SK-N-SH treated with all-trans-retinoic acid at 6 μM for 48 hours (cell line): ENCODE measurements at regions not wholly inside any gene's neighbourhood (a gene's known extent, or its start where the extent isn't known, plus 50 kb on each side); places are given as distances from the start of the nearest gene placed in this dataset.
"Not testable (repeated sequence)": the region's sequence is repeated elsewhere in the genome, so short reads cannot be mapped to it uniquely, and the experiment has no call there.

Experiments
- ATAC-seq: fragments of 200-7000 bp; cut with Tn5 transposase; 3 replicates; pipeline ENCODE4 v1.9.1; 2020; ENCODE audit warnings: mild to moderate bottlenecking, moderate library complexity
- ARNTL ChIP-seq: fragments of 450-650 bp; formaldehyde crosslinking; IDR thresholded peaks from 2 replicates; pipeline ENCODE4 v1.5.0; 2020; ENCODE audit warnings: low read depth, mild to moderate bottlenecking, moderate library complexity, borderline replicate concordance
- BACH2 ChIP-seq: fragments of 250-450 bp; sonication (Bioruptor Pico); IDR thresholded peaks from 2 replicates; pipeline ENCODE4 v1.9.0; 2021; ENCODE audit warnings: mild to moderate bottlenecking, borderline replicate concordance
- CSDC2 ChIP-seq: fragments of 250-450 bp; sonication (Bioruptor Pico); IDR thresholded peaks from 2 replicates; pipeline ENCODE4 v1.5.0; 2020; ENCODE audit warnings: mild to moderate bottlenecking, moderate library complexity
- ESRRG ChIP-seq: fragments of 250-450 bp; sonication (Bioruptor Pico); IDR thresholded peaks from 2 replicates; pipeline ENCODE4 v1.6.1; 2021; ENCODE audit warnings: mild to moderate bottlenecking
- ISL1 ChIP-seq: fragments of 250-450 bp; sonication (Bioruptor Pico); IDR thresholded peaks from 2 replicates; pipeline ENCODE4 v2.1.2; 2022; ENCODE audit warnings: mild to moderate bottlenecking, moderate library complexity
- OSR1 ChIP-seq: fragments of 250-450 bp; sonication (Bioruptor Pico); IDR thresholded peaks from 2 replicates; pipeline ENCODE4 v1.8.0; 2022; ENCODE audit warnings: moderate library complexity, mild to moderate bottlenecking, inconsistent platforms
- POU6F1 ChIP-seq: fragments of 250-450 bp; sonication (Bioruptor Pico); IDR thresholded peaks from 2 replicates; pipeline ENCODE4 v1.8.0; 2021; ENCODE audit warnings: low read depth, mild to moderate bottlenecking, moderate library complexity, borderline replicate concordance
- PPARA ChIP-seq: fragments of 250-450 bp; sonication (Bioruptor Pico); IDR thresholded peaks from 2 replicates; pipeline ENCODE4 v1.5.0; 2020; ENCODE audit warnings: mild to moderate bottlenecking, borderline replicate concordance
- RARB ChIP-seq: fragments of 250-450 bp; sonication (Bioruptor Pico); IDR thresholded peaks from 2 replicates; pipeline ENCODE4 v1.8.0; 2021; ENCODE audit warnings: mild to moderate bottlenecking, moderate library complexity
- SNAI2 ChIP-seq: fragments of 250-450 bp; sonication (Bioruptor Pico); IDR thresholded peaks from 2 replicates; pipeline ENCODE4 v1.5.0; 2020; ENCODE audit warnings: mild to moderate bottlenecking, moderate library complexity
- TCF4 ChIP-seq: fragments of 250-450 bp; sonication (Bioruptor Pico); IDR thresholded peaks from 2 replicates; pipeline ENCODE4 v1.8.0; 2021; ENCODE audit warnings: mild to moderate bottlenecking, moderate library complexity, borderline replicate concordance
- TOX ChIP-seq: fragments of 250-450 bp; sonication (Bioruptor Pico); IDR thresholded peaks from 2 replicates; pipeline ENCODE4 v1.8.0; 2021; ENCODE audit warnings: mild to moderate bottlenecking, moderate library complexity, borderline replicate concordance
- ZC3H10 ChIP-seq: fragments of 250-450 bp; sonication (Bioruptor Pico); IDR thresholded peaks from 2 replicates; pipeline ENCODE4 v1.5.1; 2021; ENCODE audit warnings: mild to moderate bottlenecking, moderate library complexity
- ZFP3 ChIP-seq: fragments of 250-450 bp; sonication (Bioruptor Pico); IDR thresholded peaks from 2 replicates; pipeline ENCODE4 v1.5.0; 2020; ENCODE audit warnings: mild to moderate bottlenecking, moderate library complexity
- ZNF565 ChIP-seq: fragments of 450-650 bp; formaldehyde crosslinking; conservative IDR thresholded peaks from 2 replicates; pipeline ENCODE4 v1.5.0; 2020; ENCODE audit warnings: low read depth, mild to moderate bottlenecking, moderate library complexity
- ZNF70 ChIP-seq: fragments of 450-650 bp; formaldehyde crosslinking; IDR thresholded peaks from 2 replicates; pipeline ENCODE4 v1.5.0; 2020; ENCODE audit warnings: mild to moderate bottlenecking, moderate library complexity
- ZNF8 ChIP-seq: fragments of 450-650 bp; formaldehyde crosslinking; IDR thresholded peaks from 2 replicates; pipeline ENCODE4 v1.5.0; 2020; ENCODE audit warnings: mild to moderate bottlenecking, moderate library complexity
- TF ChIP-seq, protein P1 (sequence below): fragments of 250-450 bp; sonication (Bioruptor Pico); IDR thresholded peaks from 2 replicates; pipeline ENCODE4 v1.5.0; 2020; ENCODE audit warnings: mild to moderate bottlenecking, moderate library complexity

- no peak for TF ChIP-seq ZC3H10
- TF ChIP-seq ZNF565 (CRISPR knock-in tag): no peak
- TF ChIP-seq, protein P1, sequence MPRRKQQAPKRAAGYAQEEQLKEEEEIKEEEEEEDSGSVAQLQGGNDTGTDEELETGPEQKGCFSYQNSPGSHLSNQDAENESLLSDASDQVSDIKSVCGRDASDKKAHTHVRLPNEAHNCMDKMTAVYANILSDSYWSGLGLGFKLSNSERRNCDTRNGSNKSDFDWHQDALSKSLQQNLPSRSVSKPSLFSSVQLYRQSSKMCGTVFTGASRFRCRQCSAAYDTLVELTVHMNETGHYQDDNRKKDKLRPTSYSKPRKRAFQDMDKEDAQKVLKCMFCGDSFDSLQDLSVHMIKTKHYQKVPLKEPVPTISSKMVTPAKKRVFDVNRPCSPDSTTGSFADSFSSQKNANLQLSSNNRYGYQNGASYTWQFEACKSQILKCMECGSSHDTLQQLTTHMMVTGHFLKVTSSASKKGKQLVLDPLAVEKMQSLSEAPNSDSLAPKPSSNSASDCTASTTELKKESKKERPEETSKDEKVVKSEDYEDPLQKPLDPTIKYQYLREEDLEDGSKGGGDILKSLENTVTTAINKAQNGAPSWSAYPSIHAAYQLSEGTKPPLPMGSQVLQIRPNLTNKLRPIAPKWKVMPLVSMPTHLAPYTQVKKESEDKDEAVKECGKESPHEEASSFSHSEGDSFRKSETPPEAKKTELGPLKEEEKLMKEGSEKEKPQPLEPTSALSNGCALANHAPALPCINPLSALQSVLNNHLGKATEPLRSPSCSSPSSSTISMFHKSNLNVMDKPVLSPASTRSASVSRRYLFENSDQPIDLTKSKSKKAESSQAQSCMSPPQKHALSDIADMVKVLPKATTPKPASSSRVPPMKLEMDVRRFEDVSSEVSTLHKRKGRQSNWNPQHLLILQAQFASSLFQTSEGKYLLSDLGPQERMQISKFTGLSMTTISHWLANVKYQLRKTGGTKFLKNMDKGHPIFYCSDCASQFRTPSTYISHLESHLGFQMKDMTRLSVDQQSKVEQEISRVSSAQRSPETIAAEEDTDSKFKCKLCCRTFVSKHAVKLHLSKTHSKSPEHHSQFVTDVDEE: no peak
- TF ChIP-seq POU6F1 (CRISPR knock-in tag): no peak
- no peak for TF ChIP-seq ESRRG (CRISPR knock-in tag)
- no peak for TF ChIP-seq ZFP3
- TF ChIP-seq ZNF70: no peak
- TF ChIP-seq TCF4 (CRISPR knock-in tag): no peak
- no peak for TF ChIP-seq RARB (CRISPR knock-in tag)
- TF ChIP-seq SNAI2: no peak
- ATAC-seq: no peak
Measured at GRCh38 chr6:144530118-144530517, 245.0 kb downstream of the UTRN start.

- not testable (repeated sequence) for ATAC-seq
Measured at GRCh38 chr6:144532238-144532637, 247.1 kb downstream of the UTRN start.

DNA sequence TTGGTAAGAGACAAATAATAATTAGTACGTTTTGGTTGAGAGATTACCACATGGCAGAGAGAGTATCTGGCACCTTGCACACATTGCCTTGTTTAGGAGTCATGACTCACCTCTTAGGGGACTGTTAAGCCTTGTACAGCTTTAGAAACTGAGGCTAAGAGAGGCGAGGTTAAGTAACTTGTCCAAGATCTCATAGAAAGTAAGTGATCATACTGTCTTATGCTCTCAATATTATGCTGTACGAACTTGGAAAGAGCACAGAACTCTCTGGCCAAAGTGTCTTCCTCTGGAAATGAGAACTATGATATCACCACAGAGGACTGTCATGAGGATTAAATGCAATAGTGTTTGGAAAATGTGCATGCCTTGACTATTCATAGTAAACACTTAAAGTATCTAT lies 249.0 kb downstream of the UTRN start:
- TF ChIP-seq ZFP3 (no peak), ZC3H10 (no peak), ESRRG (CRISPR knock-in tag) (no peak), POU6F1 (CRISPR knock-in tag) (no peak), ARNTL (CRISPR knock-in tag) (no peak), RARB (CRISPR knock-in tag) (no peak), BACH2 (CRISPR knock-in tag) (no peak), ISL1 (CRISPR knock-in tag) (no peak), TOX (CRISPR knock-in tag) (no peak)
- TF ChIP-seq, protein P1: no peak
- no peak for ATAC-seq

GRCh38 chr6:144535630-144536029 lies 250.5 kb downstream of the UTRN start:
- TF ChIP-seq CSDC2 (CRISPR knock-in tag): no peak
- no peak for TF ChIP-seq SNAI2
- no peak for TF ChIP-seq ZNF8 (CRISPR knock-in tag)
- no peak for TF ChIP-seq ZC3H10
- no peak for TF ChIP-seq RARB (CRISPR knock-in tag)
- no peak for TF ChIP-seq PPARA
- no peak for TF ChIP-seq TCF4 (CRISPR knock-in tag)
- ATAC-seq: no peak

- ATAC-seq: no peak
- TF ChIP-seq ARNTL (CRISPR knock-in tag): no peak
- no peak for TF ChIP-seq RARB (CRISPR knock-in tag)
- no peak for TF ChIP-seq TCF4 (CRISPR knock-in tag)
- TF ChIP-seq ZNF565 (CRISPR knock-in tag): no peak
- TF ChIP-seq BACH2 (CRISPR knock-in tag): no peak
- TF ChIP-seq OSR1 (CRISPR knock-in tag): no peak
- TF ChIP-seq ZC3H10: no peak
- TF ChIP-seq CSDC2 (CRISPR knock-in tag): no peak
- TF ChIP-seq TOX (CRISPR knock-in tag): no peak
Measured at GRCh38 chr6:144536079-144536478, 250.9 kb downstream of the UTRN start.
